CD14-positive monocyte (primary cell): ENCODE measurements at regions not wholly inside any gene's neighbourhood (a gene's known extent, or its start where the extent isn't known, plus 50 kb on each side); places are given as distances from the start of the nearest gene placed in this dataset.

Source experiments
- DNase-seq, 3 donors: peaks; one replicate each; pipeline ENCODE4 v3.0.0-alpha.2; 2011 to 2022
- H2AFZ ChIP-seq: 2 replicates; pipeline ENCODE4 v1.6.0; 2012; ENCODE audit warnings: mild to moderate bottlenecking, low read depth, low read length, inconsistent platforms; ENCODE audit not compliant: insufficient read depth, poor library complexity, severe bottlenecking
- H3K27ac ChIP-seq, 2 donors: 1 replicate in 1 of 2; 2 replicates in 1 of 2; pipeline ENCODE4 v1.5.1; 2012 to 2013; ENCODE audit warnings: low read length in 2 of 2, control low read depth in 1 of 2, inconsistent platforms in 1 of 2, low read depth in 1 of 2, mild to moderate bottlenecking in 1 of 2
- H3K27me3 ChIP-seq, 2 donors: one replicate each; pipeline versions ENCODE4 v1.6.0 to v1.6.1; 2011 to 2013; ENCODE audit warnings: low read length in 2 of 2; ENCODE audit not compliant: control insufficient read depth in 2 of 2, insufficient read depth in 2 of 2
- H3K36me3 ChIP-seq, 2 donors: replicated peaks in 1 of 2; 1 replicate in 1 of 2; 2 replicates in 1 of 2; pipeline versions ENCODE4 v1.5.1 to v1.6.1; 2012 to 2013; ENCODE audit warnings: low read length in 2 of 2, control low read depth in 1 of 2, inconsistent platforms in 1 of 2, mild to moderate bottlenecking in 1 of 2; ENCODE audit not compliant: insufficient read depth in 2 of 2, control insufficient read depth in 1 of 2
- H3K4me1 ChIP-seq, 2 donors: 1 replicate in 1 of 2; 2 replicates in 1 of 2; pipeline versions ENCODE4 v1.5.1 to v1.6.1; 2012 to 2013; ENCODE audit warnings: low read length in 2 of 2, control low read depth in 1 of 2, inconsistent platforms in 1 of 2, mild to moderate bottlenecking in 1 of 2, moderate library complexity in 1 of 2; ENCODE audit not compliant: insufficient read depth in 2 of 2, control insufficient read depth in 1 of 2
- H3K4me2 ChIP-seq: replicated peaks from 2 replicates; pipeline ENCODE3; 2012; ENCODE audit warnings: low read length, moderate library complexity, mild to moderate bottlenecking; ENCODE audit not compliant: poor library complexity, severe bottlenecking; ENCODE audit errors: extremely low read depth
- H3K4me3 ChIP-seq, 3 experiments: fragments of 200-600 bp in 1 of 3; sonication (generic) in 1 of 3; replicated peaks in 1 of 3; 1 replicate in 2 of 3; 2 replicates in 1 of 3; pipeline ENCODE4 v1.5.1; 2011 to 2013; ENCODE audit warnings: low read length in 3 of 3, mild to moderate bottlenecking in 3 of 3, control low read depth in 2 of 3, low read depth in 2 of 3, inconsistent platforms in 1 of 3, moderate library complexity in 1 of 3
- H3K79me2 ChIP-seq: 2 replicates; pipeline ENCODE4 v1.6.0; 2012; ENCODE audit warnings: mild to moderate bottlenecking, control low read depth, inconsistent platforms, low read length, moderate library complexity; ENCODE audit not compliant: insufficient read depth
- H3K9ac ChIP-seq: 2 replicates; pipeline ENCODE4 v1.6.0; 2017; ENCODE audit warnings: low read length, mild to moderate bottlenecking; ENCODE audit not compliant: insufficient read depth, poor library complexity, severe bottlenecking
- H3K9me3 ChIP-seq, 2 donors: replicated peaks in 1 of 2; 1 replicate in 1 of 2; 2 replicates in 1 of 2; pipeline versions ENCODE4 v1.5.1 to v1.6.1; 2012 to 2013; ENCODE audit warnings: low read length in 2 of 2, control low read depth in 1 of 2; ENCODE audit not compliant: control insufficient read depth in 1 of 2, insufficient read depth in 1 of 2
- H4K20me1 ChIP-seq: 2 replicates; pipeline ENCODE4 v1.6.0; 2012; ENCODE audit warnings: mild to moderate bottlenecking, low read length, control low read depth, moderate library complexity; ENCODE audit not compliant: insufficient read depth
- H3K27ac Mint-ChIP-seq, 7 donors: one replicate each; pipeline ENCODE4 v1.8.0; 2020; ENCODE audit warnings: mild to moderate bottlenecking in 7 of 7, mixed read lengths in 7 of 7, moderate library complexity in 6 of 7, inconsistent platforms in 2 of 7
- H3K27me3 Mint-ChIP-seq, 3 donors: one replicate each; pipeline ENCODE4 v1.8.0; 2021 to 2022; ENCODE audit warnings: low read depth in 3 of 3, mild to moderate bottlenecking in 3 of 3, mixed read lengths in 3 of 3, moderate library complexity in 3 of 3, inconsistent platforms in 1 of 3
- H3K36me3 Mint-ChIP-seq, 2 donors: one replicate each; pipeline ENCODE4 v1.8.0; 2020; ENCODE audit warnings: mixed read lengths in 2 of 2, inconsistent platforms in 1 of 2, mild to moderate bottlenecking in 1 of 2
- H3K4me1 Mint-ChIP-seq: one replicate; pipeline ENCODE4 v1.8.0; 2020; ENCODE audit warnings: mild to moderate bottlenecking, mixed read lengths
- H3K4me3 Mint-ChIP-seq, 2 donors: one replicate each; pipeline ENCODE4 v1.8.0; 2020; ENCODE audit warnings: mild to moderate bottlenecking in 2 of 2, mixed read lengths in 2 of 2, moderate library complexity in 1 of 2
- H3K9me3 Mint-ChIP-seq, 7 donors: one replicate each; pipeline ENCODE4 v1.8.0; 2020 to 2022; ENCODE audit warnings: mixed read lengths in 7 of 7, mild to moderate bottlenecking in 6 of 7, moderate library complexity in 6 of 7, inconsistent platforms in 2 of 7
- WGBS: methylation state at CpG from one replicate; pipeline ENCODE4 v1.1.5; 2013; ENCODE audit warnings: missing lambda C conversion rate; ENCODE audit not compliant: insufficient coverage; 5-methylcytosine and 5-hydroxymethylcytosine counted together
- intact Hi-C, 2 donors: fragments of 100-400 bp; cut with micrococcal nuclease; formaldehyde crosslinking; loops; one replicate each; pipeline versions ENCODE4 v1.15.0 to v1.15.1; 2023
- TF ChIP-seq, protein P1 (sequence below): fragments of 200-600 bp; IDR thresholded peaks from one replicate; pipeline ENCODE4 v1.8.0; 2022; ENCODE audit warnings: antibody characterized with exemption, mild to moderate bottlenecking

DNA sequence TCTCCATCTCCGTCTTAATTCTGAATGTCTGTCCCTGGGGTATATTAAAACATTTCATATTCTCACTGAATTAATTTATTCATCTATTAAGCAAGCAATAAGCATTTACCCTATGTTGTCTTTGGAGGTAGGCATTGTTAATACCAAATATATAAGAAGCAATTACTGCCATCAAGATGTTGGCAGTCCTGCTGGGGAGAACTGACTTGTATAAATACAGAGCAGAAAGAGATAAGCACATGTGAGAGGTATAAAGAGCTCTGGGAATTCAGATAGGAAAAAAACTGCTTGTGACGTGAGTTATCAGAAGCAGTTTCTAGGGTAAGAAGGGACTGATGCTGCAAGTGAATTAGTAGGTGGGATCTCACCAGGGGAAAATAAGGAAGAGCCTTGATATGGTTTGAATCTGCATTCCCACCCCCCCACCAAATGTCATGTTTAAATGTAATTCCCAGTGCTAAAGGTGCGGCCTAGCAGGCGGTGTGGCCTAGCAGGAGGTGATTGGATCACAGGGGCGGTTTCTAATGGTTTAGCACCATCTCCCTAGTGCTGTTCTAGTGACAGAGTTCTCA, 286.8 kb downstream of the RAD51AP2 start:
- no peaks in the 10 kb centered on the region for H3K27me3 Mint-ChIP-seq
- Histone ChIP-seq H3K9ac (no peak overlapping the region), H4K20me1 (no peaks in the 10 kb centered on the region), H3K4me2 (no peak overlapping the region), H3K79me2 (no peaks in the 10 kb centered on the region), H3K4me3 (no peak overlapping the region), H3K27ac (no peak overlapping the region), H3K36me3 (no peaks in the 10 kb centered on the region), H3K9me3 (no peaks in the 10 kb centered on the region), H3K27me3 (no peaks in the 10 kb centered on the region), H2AFZ (no peak overlapping the region), H3K4me1 (no peaks in the 10 kb centered on the region)
- no peak for DNase-seq
- peaks cover 0 to 6% (median 2%) of the 10 kb centered on the region in 7 donors for H3K9me3 Mint-ChIP-seq
- H3K4me3 Mint-ChIP-seq: no peak overlapping the region
- H3K36me3 Mint-ChIP-seq: no peaks in the 10 kb centered on the region
- H3K4me1 Mint-ChIP-seq: no peaks in the 10 kb centered on the region
- no peak overlapping the region for H3K27ac Mint-ChIP-seq
- TF ChIP-seq, protein P1, sequence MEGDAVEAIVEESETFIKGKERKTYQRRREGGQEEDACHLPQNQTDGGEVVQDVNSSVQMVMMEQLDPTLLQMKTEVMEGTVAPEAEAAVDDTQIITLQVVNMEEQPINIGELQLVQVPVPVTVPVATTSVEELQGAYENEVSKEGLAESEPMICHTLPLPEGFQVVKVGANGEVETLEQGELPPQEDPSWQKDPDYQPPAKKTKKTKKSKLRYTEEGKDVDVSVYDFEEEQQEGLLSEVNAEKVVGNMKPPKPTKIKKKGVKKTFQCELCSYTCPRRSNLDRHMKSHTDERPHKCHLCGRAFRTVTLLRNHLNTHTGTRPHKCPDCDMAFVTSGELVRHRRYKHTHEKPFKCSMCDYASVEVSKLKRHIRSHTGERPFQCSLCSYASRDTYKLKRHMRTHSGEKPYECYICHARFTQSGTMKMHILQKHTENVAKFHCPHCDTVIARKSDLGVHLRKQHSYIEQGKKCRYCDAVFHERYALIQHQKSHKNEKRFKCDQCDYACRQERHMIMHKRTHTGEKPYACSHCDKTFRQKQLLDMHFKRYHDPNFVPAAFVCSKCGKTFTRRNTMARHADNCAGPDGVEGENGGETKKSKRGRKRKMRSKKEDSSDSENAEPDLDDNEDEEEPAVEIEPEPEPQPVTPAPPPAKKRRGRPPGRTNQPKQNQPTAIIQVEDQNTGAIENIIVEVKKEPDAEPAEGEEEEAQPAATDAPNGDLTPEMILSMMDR: no peak
- intact Hi-C loops: no loop called here
- WGBS: 93% methylated on average over 3 of the region's 5 CpGs

DNA sequence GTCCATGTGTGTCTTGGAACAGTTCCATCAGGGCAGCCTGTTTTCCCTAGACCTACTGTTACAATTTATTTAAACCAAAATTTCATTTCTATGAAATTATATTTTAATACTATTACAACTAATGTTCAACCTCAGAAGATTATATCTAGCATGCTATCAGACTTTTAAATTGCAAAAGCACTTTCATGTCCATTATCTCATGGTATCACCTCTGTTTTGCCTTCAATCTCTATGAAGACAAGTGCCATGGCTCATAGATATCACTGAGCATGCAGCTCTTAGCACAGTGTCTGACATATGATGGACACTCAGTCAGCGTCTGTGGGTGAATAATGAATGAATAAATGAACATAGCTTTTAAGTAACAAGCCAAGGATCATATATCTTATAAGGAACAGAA, 288.8 kb downstream of the RAD51AP2 start:
- no peaks in the 10 kb centered on the region for H3K4me1 Mint-ChIP-seq
- H3K27ac Mint-ChIP-seq: no peak overlapping the region
- H3K4me1 ChIP-seq: no peaks in the 10 kb centered on the region
- H3K4me2 ChIP-seq: no peak overlapping the region
- H3K79me2 ChIP-seq: no peaks in the 10 kb centered on the region
- WGBS: no CpG with 5 or more reads among the region's 1 CpG
- TF ChIP-seq, protein P1: no peak
- H2AFZ ChIP-seq: no peak overlapping the region
- peaks cover 0 to 6% (median 2%) of the 10 kb centered on the region in 7 donors for H3K9me3 Mint-ChIP-seq
- no peaks in the 10 kb centered on the region for H3K36me3 ChIP-seq
- no peaks in the 10 kb centered on the region for H3K27me3 ChIP-seq
- H3K27ac ChIP-seq: no peak overlapping the region
- H3K4me3 Mint-ChIP-seq: no peak overlapping the region
- no peaks in the 10 kb centered on the region for H4K20me1 ChIP-seq
- intact Hi-C loops: no loop called here
- no peak overlapping the region for H3K9ac ChIP-seq
- no peaks in the 10 kb centered on the region for H3K9me3 ChIP-seq
- no peak overlapping the region for H3K4me3 ChIP-seq
- H3K27me3 Mint-ChIP-seq: no peaks in the 10 kb centered on the region
- no peaks in the 10 kb centered on the region for H3K36me3 Mint-ChIP-seq
- no peak for DNase-seq
